Retina (tissue), 1 donor: ENCODE measurements at regions not wholly inside any gene's neighbourhood (a gene's known extent, or its start where the extent isn't known, plus 50 kb on each side); places are given as distances from the start of the nearest gene placed in this dataset.

ENCODE experiments used
- DNase-seq: peaks from one replicate; pipeline ENCODE4 v3.0.0-alpha.2; 2016

DNA sequence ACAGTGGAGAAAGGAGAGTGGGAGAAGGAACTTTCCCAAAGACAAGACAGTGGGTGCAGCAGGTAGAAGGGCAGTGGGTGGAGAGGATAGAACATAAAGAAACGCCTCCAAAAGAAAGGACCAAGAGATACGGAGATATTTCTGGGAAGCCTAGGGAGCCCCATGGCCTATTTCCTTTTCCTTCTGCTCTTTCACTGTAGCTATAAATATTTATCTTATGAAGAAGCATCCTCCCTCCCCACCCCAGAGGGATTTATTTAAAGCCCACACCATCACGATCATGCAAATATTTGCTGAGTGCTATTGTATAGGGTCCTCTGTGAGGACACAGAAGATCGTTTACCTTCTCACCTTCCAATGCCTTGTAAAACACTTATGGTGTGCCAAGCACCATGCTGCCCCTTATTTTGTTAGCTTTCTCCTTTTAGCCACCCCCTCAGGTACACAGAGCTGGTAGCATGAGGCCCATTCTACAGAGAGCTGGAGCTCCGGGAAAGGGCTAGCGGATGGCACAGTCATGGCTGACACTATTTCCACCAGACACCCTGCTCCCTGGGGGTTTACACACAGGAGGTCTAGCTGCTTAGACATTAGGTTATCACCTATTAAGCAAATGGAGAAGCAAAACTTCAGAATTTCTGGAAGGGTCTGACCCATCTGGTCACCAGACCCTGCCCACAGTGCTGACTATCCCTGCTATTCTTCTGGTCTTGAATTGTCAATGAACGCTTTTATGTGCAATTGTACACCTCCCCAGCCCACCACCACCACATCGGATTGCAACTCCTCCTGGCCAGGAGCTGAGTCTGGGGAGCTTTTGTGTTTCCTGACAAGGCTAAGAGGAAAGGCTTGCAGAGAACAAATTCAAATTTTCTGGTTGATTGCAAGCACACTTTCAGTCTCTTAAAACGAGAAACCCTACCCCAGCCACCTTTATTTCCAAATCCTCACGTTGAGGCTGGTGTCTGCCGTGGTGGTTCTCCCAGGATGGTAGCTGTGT, 91.8 kb upstream of the KLF7 start:
- DNase-seq, result peak; percentile 49

DNA sequence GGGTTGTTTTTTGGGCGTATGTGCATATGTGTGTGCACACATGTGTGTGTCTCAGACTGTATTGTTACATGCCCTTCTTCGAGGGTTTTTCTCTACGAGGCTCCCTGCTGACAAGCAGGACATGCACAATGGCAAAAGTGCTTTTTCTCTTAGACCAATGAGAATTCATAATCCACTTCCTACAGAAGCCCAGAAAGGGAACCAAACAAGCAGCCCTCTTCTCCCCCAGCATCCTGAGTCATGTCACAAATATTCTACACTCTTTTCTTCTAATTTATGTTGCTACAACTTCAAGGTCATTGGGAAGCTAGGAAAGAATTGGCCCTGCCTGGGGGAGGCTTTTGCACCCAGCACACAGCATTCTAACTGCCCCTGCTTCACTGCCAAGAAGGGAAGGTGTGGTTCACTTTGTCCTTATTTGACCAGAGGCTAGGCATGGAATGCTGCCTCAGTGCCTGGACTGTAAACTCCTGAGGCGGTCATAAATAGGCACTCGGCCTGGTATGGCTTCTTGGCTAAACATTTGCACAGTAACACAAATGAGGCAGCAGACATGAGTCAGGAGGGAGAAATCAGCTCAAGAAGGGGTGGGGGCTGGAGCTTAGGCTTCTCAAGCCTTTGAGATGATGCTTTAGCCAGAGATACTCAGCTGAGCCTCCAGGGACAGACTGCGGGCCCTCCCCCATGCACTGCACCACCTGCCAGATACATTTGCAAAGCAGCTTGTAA, 92.7 kb upstream of the KLF7 start:
- peak; percentile 62 for DNase-seq

DNA sequence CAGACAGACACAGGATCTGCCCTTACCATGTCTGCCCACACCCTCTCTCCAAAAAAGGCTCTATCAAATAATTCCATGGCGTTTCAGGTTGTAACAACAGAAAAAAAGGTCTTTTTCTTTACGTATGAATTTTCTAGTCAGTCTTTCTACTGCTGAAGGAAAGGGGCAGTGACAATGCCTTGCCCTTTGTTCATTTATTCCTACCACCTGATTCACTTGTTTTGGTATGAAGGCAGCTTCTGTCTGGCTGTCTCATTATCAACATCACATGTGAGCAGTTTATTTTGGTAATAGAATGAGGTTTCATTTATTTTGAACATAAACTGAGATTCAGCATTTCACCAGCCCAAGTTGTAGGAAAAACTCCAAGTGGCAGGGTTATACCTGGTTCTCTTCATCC, 94.3 kb upstream of the KLF7 start:
- DNase-seq, result no peak

DNA sequence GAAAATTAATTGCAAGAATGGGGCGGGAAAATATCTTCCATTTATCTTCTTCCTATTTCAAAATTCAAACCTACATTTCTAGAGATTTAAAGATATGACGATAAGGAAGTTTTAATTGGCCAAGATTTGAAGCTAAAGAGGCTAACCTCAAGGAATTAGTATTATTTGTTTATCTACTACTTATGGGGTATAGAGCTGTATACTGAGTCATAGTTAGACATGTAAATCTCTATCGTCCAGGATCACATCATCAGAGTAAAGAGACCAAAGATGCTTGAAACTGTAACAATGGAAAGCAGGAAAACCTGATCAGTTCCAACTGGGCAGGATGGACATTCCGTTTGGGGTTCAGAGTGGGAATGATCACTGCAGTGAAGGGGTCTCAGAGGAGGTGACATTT, 95.2 kb upstream of the KLF7 start:
- no peak for DNase-seq

DNA sequence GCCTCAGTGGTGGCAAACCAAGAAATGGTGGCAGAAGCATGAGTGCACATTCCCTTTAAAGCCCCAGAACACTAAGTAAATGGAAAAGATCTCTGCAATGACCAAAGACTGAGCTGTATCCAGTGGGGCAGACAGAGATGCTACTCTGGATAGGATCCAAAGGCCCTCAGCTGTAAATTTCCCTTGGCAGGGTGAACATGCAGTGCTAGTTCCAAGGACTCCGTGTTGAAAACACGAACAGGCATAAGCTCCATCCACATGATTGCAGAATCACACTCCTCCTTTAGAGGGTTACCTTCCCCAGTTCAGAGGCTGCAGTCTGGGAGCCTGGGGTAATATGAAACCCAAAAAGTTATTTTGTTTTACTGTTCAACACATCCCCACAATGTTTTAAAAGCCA, 98.6 kb upstream of the KLF7 start:
- DNase-seq, result no peak

DNA sequence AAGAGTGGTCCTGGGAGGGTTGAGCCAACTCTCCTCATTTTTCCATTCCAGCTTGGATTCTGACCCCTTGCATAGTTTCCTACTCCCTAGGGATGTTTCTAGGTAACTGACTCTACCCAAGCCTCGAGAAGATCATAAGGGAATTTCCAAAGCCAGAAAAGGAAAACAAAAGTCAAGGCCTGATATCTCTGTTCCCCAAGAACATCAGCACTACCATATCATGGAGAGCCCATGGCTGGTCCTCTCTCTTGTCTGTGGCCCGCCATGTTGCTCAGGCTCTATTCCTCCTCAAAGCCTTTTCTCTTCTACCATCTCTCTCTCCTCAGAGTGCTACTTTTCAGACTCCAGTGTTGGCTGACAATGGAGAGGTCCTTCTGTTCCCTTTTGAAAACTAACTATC, 99.6 kb upstream of the KLF7 start:
- DNase-seq, result no peak

DNA sequence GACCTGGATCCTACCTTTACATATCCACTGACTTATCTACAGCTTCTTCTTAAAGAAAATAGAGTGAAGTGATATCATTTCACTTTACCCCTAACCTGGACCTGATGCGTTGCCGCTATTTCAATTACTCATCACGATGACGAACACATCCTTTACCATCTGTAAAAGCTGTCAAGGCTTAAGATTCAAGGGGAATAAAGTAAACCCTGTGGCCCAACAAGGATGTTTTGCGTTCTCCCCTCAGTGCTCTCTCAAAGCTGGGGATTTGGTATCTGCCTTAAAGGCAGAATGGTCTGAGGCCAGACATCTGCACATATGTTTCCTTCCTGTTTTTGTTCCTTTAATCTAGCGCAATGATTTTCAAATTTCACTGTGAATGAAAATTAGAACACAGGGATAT, 100.1 kb upstream of the KLF7 start:
- DNase-seq, result no peak

DNA sequence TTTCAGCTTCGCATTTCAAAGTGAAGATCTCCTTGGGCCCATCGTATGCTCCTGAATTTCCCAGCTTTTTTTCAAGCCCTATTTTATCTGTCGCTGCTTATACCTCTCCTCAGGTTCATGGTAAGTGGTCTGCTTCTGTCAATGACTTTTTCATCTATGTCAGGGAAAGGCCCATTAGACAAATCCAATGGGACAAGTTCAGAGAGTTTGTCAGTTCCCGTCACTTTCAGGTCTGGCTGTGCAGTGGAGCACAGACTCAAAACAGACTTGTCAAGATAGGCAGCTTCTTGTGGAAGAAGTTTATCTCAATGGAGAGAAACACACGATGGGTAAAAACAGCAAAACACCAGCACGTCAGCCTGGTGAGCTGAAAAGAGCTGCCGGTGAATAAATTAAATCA, 100.9 kb upstream of the KLF7 start:
- DNase-seq, result peak; percentile 77

DNA sequence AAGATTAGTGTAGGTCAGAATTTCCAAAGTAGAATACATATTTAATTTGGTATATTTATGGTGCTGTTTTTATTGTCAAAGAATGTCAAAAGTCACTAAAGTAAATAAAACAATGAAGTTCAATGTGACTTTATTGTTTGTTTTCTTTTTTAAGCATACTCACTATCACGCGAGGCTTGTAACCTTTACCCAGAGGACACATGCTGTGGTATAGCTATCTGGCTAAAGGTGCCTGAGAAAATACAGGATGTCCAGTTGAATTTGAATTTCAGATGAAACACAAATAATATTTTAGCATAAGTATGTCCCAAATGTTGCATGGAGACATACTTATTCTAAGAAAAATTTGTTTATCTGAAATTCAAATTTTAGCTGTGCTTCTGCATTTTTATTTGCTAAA, 103.3 kb upstream of the KLF7 start:
- DNase-seq, result no peak

DNA sequence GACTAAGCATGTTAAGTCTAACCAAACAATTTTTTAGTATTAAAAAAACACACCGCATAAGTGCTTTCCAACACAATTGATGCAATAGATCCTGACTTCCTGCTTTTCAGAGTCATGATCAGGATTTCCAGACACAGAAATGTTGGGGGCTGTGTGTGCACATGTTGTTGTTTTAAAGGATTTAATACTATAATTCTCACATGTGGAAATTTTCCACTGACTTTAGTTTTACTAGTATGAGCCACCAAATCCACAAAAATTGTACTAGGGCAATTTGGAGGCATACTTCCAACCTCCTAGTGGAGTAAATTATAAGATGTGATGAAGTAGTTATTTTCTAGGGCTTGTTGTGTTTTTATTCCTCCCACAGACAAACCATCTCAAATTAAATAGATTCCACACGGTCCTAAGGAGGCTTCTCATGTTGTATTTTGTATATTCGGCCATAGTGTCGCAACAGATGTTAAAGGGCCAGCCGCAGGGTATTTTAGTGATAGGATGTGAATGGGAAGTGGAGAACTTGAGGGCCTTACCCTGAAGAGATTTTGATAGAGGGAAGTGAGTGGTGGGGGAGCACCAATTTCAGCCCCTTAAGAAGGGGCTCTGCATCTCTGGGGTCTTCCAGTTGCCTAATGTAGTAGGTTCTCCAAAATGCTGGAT, 108.9 kb upstream of the KLF7 start:
- no peak for DNase-seq

DNA sequence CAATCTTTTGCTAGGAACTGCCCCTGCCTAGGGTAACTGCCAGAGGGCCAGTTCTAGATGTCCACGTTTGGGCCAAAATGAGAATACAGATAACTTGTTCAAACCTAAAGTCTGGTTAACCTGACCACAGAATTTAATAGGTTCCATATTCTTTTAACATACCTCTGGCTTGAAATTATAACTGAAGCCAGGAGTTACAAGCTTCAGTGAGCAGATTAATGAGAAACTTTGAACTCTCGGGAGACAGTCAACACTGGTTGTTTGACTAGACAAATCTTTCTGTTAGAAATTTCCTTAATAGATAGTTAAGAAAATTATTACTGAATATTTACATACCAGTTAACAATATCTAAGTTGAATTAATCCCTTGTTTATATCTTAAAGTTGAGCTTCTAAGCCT, 110.0 kb upstream of the KLF7 start:
- DNase-seq, result no peak

DNA sequence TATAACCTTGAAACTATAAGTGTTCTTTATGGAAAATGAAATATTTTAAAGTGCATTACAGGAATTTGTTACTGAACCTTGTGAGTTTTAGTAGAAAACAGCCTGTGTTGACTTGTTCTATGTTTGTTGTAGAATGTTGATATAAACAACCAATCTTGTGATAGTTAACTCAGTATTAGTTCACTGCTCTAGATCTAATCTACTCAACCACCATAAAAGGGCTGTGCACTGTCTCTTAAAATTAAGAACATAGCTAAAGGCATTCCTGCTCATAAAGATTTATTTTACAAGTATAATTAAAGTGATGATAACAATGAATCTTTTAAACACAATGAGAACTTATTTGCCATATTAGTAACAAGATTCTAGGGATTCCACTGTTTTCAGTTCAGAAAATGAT, 110.5 kb upstream of the KLF7 start:
- DNase-seq, result no peak

DNA sequence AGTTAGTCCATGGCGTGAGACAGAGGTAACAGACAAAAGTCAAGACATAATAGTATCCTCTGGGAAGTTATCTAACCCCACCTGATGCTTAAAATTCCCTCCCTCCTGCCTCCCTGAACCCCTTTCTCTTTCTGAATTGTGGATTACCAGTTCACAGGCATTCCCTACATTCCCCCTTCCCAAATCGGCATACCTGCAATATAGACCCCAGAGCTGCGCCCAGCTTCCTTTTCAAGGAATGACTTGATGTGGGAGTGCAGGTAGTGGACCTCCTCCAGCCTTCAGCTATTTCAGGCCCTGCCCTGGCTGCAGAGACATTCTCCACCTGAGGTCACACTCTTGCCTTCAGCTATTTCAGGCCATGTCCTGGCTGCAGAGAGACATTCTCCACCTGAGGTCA, 111.1 kb upstream of the KLF7 start:
- DNase-seq, result no peak

DNA sequence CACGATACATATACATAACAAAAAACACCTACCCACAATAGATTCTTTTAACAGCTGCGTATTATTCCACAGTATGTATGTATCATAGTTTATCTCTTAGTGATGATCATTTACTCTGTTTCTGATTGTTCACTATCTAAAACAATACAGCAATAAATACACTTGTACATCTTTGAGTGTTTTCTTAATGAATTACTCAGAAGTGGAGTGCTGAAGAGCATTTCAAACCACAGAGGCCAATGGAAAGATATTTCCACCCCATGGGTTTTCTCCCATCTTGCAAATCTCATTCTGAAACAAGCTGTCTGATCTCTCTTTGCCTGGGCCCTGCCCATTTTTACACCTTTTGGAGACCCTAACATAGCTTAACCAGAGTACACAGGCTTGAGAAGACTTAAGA, 113.8 kb upstream of the KLF7 start:
- no peak for DNase-seq

DNA sequence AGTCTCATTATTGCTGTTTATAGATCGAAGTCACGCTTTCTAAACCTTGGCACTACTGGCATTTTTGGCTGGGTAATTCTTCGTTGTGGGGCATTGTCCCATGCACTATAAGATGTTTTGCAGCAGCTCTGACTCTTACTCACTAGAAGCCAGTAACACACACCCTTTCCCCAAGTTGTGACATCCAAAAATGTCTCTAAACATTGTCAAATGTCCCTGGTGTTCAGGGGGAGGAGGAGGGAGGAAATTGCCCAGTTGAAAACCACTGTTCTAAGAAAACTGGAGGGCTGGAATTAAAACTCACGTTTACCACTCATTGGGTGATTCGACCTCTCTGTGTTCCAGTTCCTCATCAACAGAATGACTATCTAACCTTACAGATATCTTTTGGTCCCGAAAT, 115.7 kb upstream of the KLF7 start:
- DNase-seq, result no peak

DNA sequence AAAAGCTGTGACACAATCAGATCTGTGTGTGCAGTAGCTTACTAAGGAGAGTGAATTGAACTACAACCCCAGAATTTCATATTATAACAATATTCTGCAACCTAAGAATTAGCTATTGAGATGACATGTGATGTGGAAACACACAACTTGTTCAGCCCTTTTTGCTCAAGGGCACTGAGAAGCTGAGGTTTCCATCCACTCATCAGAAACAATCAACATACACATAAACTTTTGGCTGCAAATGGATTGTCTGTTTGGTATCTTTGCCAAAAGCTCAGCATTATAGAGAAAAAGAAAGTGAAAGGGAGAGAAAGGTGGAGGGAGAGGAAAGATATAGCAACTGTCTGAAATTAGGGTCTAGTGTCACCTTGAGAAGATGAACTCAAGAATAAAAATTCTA, 117.2 kb upstream of the KLF7 start:
- no peak for DNase-seq

DNA sequence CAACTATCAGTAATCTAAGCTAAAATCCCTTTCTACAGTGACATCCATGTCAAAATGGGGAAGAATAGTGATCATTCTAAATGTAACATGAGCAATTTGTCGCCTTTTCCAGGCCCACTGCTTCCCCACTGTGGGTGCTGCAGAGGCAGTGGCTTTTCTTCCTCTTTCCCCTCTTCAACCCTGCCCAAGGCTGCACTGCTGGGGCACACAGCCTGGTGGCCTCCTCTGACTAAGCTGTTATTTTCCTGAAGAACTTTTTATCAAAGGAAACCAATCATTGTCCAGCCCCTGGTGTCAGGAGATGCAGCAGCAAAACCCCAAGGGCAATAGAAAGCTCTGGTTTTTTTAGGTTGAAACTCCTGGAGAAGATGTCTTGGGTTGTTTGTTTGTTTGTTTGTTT, 117.6 kb upstream of the KLF7 start:
- no peak for DNase-seq

DNA sequence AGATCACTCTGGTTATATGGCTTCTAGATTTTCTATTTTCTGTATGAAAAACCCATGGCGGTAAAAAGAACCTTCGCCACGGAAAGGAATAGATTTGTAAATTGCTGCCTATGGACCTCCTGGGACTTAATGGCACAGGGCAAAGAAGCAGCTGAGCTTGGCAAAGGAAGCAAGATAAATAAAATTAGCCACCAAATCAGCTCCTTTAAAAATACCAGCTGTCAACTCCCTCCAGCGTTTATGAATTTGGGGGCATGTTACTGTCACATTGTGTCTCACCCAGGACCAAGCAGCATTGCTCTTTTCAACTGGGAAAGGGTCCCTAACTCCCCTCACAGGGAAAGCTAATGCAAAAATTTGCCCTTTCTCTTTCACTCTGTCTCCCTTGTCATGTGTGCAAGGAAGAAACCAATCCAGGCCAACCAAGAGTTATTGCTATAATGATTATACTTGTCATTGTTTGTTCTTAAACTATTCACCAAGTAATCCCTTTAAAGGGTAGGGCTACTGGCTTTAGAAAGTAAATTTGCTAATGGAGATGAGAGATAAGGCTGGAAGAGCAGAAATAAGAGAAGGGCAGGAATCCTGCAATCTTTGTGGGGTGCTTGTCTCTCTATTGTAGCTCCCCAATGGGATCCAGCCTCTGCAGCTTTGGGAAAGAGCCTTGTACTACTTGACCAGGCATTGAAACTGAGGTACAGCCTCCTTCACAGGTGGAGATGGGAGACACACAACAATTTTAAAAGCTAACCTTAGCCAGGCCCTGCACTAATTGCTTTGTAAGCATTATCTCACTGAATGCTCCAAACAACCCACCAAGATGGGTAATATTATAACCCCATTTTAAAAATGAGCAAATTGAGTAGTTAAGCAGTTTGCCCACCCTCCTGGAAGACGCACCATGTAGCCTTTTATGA, 119.1 kb upstream of the KLF7 start:
- DNase-seq, result peak; percentile 33

DNA sequence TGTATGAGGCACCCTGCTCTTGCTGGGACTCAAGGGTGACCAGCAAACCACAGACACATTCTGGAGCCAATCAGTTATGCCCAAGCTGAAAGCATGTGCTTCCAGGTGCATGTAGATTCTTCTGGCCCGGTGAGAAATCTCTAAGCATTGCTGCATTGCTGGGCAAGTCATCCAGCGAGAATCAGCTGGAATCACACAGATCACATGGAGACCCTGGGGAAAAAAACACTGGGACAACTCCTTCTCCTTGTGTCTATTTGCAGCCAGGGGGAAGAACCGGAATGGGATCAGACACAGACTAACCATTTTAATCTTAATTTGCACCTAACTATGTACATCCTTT, 119.7 kb upstream of the KLF7 start:
- DNase-seq, result no peak

DNA sequence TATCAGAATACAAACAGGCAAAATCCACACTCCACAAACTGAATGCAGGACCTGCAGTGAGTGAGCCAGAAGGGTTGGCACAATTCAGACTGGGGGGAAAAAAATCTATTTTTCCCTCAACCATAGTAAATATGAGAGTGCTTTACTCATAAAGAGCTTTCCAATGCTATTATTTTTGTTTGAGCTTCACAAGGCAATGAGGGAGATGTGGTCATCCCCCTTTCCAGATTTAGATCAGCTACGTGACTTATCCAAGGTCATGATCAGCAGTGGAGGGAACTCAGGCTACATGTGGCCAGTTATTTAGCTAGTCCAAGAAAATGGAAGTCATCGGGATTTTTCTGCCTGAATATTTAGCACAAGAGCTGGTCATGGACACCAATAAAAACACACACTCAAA, 120.4 kb upstream of the KLF7 start:
- DNase-seq, result no peak

DNA sequence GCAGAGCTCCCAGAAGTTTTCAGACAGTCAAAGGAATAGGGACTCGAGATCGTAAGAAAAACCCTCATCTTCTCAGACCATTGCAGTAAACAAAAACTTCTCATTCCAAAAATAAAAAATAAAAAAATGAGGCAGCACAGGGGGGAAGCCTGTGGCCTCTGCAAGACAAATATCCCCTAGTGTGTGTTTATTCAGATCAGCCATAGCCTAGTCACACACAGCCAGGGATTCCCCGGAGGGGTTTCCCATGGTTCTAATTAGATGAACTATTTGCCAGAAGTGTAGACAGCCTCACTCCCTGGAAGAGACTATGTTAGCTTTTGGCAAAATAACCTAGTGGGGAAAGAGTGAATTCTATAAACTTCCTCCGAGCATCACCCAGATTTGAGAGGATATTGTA, 122.9 kb upstream of the KLF7 start:
- no peak for DNase-seq

DNA sequence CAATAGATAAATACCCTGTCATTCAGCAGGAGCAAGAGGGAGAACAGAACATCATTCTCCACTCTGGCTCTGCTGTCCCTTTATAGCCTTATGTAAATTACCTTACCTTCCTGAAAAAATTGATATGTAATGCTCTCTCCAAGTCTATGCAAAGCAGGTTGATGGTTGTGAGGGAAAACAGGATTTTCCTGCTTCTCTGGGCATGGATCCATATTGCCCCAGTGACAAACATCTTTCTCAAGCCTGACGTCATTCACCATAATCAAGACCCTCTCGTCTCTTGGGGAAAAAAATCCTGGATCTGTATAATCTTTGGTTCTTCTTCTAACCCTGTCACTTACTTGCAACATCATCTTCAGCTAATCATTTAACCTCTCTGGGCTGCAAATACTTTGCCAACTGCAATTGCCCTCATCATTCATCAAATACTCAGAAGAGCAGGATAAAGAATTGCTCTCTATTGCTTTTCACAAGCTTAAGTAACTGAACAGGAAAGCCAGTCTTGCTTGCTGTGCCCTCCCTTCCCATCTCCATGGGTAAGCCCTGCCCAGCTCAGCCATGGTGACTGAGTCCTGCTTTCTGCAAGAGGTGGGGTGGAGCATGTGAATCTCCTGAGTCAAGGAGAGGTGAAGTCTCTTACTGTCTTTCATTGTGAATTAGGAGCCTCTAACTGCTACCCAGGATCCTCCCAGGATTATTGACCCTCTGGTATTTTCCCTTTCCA, 123.7 kb upstream of the KLF7 start:
- DNase-seq, result no peak
